ENCODE measurements at regions not wholly inside any gene's neighbourhood (a gene's known extent, or its start where the extent isn't known, plus 50 kb on each side); places are given as distances from the start of the nearest gene placed in this dataset.

- in situ Hi-C loops (cut with MboI; ENCODE audit: low sequenced_read_pairs): no loop called here
- Histone ChIP-seq H2BK20ac (ENCODE audit: low read depth, low read length) (no peak overlapping the region), H3K4me3 (ENCODE audit: insufficient read depth, low read depth, low read length) (no peak overlapping the region), H3K36me3 (ENCODE audit: control insufficient read depth, insufficient read depth, low read length) (no peaks in the 10 kb centered on the region), H3K14ac (replicated peaks; ENCODE audit: low read depth, low read length) (no peak overlapping the region), H3K27me3 (ENCODE audit: control insufficient read depth, insufficient read depth, low read length) (no peaks in the 10 kb centered on the region; the same call in 1 of the 2 replicates), H2AK5ac (ENCODE audit: low read depth, low read length) (no peak overlapping the region), H4K20me1 (ENCODE audit: insufficient read depth, low read length) (no peaks in the 10 kb centered on the region), H3K4me2 (ENCODE audit: low read depth, low read length) (no peak overlapping the region), H3K9me3 (ENCODE audit: control insufficient read depth, insufficient read depth, low read length) (no peaks in the 10 kb centered on the region), H2BK15ac (ENCODE audit: low read depth, low read length) (no peak overlapping the region), H4K91ac (ENCODE audit: insufficient read depth, low read depth, low read length) (no peak overlapping the region), H3K9me1 (ENCODE audit: insufficient read depth, low read length) (no peaks in the 10 kb centered on the region), H2AFZ (replicated peaks; ENCODE audit: low read length, poor library complexity) (no peak overlapping the region), H3K4me1 (ENCODE audit: control insufficient read depth, insufficient read depth, low read length) (no peaks in the 10 kb centered on the region), H3K4ac (ENCODE audit: low read depth, low read length) (no peak overlapping the region), H3K18ac (ENCODE audit: low read depth, low read length) (no peak overlapping the region), H4K5ac (ENCODE audit: low read depth, low read length) (no peak overlapping the region), H3K79me1 (ENCODE audit: low read depth in 1 of 2, low read length in 2 of 2) (no peaks in the 10 kb centered on the region), H3K9ac (ENCODE audit: low read depth, low read length) (no peak overlapping the region), H3K23ac (ENCODE audit: low read depth, low read length) (no peak overlapping the region), H2AK9ac (replicated peaks; ENCODE audit: low read depth, low read length, poor library complexity) (no peak overlapping the region), H2BK120ac (ENCODE audit: low read depth, low read length) (no peak overlapping the region), H2BK5ac (ENCODE audit: low read depth, low read length, poor library complexity, severe bottlenecking) (no peak overlapping the region), H3K56ac (ENCODE audit: extremely low read depth, insufficient read depth, low read length) (no peak overlapping the region), H3K27ac (ENCODE audit: insufficient read depth, low read length) (no peak overlapping the region), H4K8ac (ENCODE audit: low read depth in 2 of 2, low read length in 2 of 2) (no peak overlapping the region)
- CTCF ChIA-PET: no interaction called here
- TF ChIP-seq SMC3 (IDR thresholded peaks at IDR 0.05; ENCODE audit: low read depth, low read length): no peak
- intact Hi-C loops (cut with micrococcal nuclease): no loop called here
- BruUV-seq (replicated peaks): no TSS peak
- DNase-seq (no peak), ATAC-seq (ENCODE audit: low read depth) (no peak)
- POLR2A ChIA-PET (ENCODE audit: unreplicated experiment): no interaction called here
- dilution Hi-C loops (cut with HindIII; ENCODE audit: low sequenced_read_pairs, unreplicated experiment): no loop called here
These were observed 231.0 kb upstream of the GYPA start for GRCh38 chr4:144371485-144371884.
